Non-pigmented ciliary epithelial cell (primary cell): ENCODE measurements at regions not wholly inside any gene's neighbourhood (a gene's known extent, or its start where the extent isn't known, plus 50 kb on each side); places are given as distances from the start of the nearest gene placed in this dataset.

Experiments used
- DNase-seq: peaks from one replicate; pipeline ENCODE4 v3.0.0-alpha.2; 2010; ENCODE audit warnings: low read depth

- DNase-seq: no peak
These were observed 67.0 kb upstream of the KAZN start for GRCh38 chr1:14531519-14531918.

GRCh38 chr1:14535619-14536355 is 62.7 kb upstream of the KAZN start:
- DNase-seq: no peak

GRCh38 chr1:14538335-14538734 is 60.1 kb upstream of the KAZN start:
- no peak for DNase-seq

DNA sequence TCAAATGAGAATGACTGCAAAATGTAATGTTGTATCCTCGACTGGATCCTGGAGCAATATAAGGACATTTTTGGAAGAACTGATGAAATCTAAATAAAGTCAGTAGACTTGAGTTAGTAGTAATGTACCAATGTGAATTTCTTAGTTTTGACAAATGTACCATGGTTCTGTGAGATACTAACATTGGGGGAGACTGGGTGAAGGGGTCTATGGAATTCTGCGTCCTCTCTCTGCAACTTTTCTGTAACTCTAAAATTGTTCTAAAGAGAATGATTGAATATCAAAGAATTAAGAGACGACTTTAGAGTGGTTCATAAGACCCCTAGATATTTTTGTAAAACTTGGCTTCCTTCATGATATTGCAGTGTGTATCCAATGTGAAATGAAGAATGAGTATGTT is 59.2 kb upstream of the KAZN start:
- DNase-seq: no peak

DNA sequence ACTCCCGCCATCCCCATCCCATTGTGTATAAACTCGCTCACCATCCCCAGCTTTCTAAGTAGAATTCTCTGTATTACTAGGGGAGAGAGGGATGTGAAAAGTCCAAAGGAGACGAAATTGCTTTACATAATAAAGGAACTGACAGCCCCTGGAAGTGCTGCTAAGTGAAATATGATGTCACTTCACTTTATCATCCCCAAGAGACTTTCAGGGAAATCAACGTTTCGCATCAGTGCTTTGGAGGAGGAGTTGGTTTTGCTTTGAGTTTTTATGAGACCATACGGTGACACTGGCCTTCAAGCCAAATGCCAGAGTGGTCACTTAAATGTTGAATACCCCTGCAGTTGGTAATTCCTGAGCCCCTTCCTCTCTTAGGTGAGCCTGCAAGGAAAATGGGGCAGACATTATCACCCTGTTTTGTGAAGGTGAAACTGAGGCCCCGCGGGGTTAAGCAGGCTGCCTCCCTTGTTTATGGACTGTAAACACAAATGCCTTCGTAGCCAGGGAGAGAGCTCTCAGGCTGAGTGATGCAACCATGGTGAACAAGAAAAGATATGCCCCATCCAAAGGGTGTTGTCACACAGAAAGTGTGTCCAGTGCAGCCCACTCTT is 58.4 kb upstream of the KAZN start:
- DNase-seq: no peak

GRCh38 chr1:14541348-14541747 is 57.1 kb upstream of the KAZN start:
- no peak for DNase-seq

GRCh38 chr1:14543191-14543840 is 55.2 kb upstream of the KAZN start:
- DNase-seq: no peak

DNA sequence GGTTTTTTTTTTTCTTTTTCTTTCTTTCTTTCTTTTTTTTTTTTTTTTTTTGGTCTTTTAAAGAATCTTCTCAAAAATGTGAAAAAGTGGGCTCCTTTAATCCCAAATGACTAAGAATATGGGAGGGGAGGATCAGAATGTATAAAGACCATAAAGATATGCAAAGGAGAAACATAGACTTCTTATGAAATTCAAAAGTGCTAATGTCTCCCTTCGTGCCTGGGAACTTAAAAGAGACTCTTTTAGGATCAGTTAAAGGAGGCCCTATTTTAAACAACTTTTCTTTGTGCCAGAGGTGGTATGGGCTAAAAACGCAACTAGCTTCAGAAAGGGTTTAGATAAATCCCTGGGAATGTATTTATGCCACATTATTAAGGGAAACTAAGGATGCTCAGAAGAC is 54.2 kb upstream of the KAZN start:
- no peak for DNase-seq

GRCh38 chr1:14545422-14546025 is 53.0 kb upstream of the KAZN start:
- DNase-seq: no peak

- no peak for DNase-seq
These were observed 52.1 kb upstream of the KAZN start for GRCh38 chr1:14546416-14546815.
